DMS153 treated with DMSO at 0.1 percent for 48 hours (cell line): ENCODE measurements at regions not wholly inside any gene's neighbourhood (a gene's known extent, or its start where the extent isn't known, plus 50 kb on each side); places are given as distances from the start of the nearest gene placed in this dataset.

Experiments used
- DNase-seq: peaks from one replicate; lab custom pipeline; 2025; ENCODE audit not compliant: unreplicated experiment; lab: John Stamatoyannopoulos, UW

DNA sequence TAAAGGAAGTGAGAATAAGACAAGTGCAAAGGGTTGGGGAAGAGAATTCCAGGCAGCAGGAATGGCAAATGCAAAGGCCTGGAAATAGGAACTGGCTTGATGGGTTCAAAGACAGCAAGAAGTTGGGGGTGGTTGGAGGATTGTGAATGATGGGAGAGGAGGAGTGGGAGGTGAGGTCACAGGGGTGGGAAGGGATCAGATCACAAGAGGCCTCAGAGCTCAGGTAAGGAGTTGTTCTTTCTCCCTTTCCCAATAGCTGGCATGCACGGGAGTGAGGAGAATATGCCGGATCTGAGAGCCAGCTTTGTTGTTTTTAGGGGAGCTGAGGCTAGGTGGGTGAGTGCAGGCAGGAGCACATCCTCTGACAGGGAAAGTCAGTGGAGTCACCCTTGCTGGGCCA lies 94.0 kb upstream of the RAB3GAP2 start:
- DNase-seq = no peak

DNA sequence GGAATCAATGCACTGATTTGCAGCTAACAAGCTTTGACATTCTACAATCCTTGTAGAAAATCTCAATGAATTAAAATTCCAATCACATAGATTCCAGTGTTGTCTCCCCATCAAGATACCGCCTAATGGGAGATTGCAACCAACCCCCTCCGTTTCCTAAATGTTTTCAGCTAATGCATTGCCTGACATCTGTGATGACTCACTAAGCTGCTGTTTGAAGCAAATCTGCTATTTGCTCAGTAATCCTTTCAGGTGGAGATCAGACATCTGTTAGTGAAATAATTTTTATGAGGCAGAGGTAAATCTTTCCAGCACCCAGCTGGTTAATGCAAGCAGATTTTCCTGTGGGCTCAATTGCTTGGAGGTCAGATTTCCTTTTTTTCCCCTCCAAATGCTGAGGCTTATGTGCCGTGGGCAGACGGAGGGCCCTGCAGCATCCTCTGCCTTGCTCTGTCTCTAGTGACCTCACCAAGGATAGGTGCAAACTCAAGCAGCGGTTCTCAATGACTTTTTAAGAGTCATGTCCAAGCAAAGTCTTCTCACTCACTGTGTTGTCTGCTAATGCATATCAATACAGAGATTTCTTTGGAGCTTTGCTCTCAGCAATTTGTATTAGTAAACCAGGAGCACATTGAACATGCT lies 91.1 kb upstream of the RAB3GAP2 start:
- no peak for DNase-seq

- no peak for DNase-seq
Observed at GRCh38 chr1:220356981-220357850, 85.0 kb upstream of the RAB3GAP2 start.

GRCh38 chr1:220353229-220354012 lies 81.2 kb upstream of the RAB3GAP2 start:
- no peak for DNase-seq

GRCh38 chr1:220348211-220348610 lies 76.0 kb upstream of the RAB3GAP2 start:
- DNase-seq = no peak

DNA sequence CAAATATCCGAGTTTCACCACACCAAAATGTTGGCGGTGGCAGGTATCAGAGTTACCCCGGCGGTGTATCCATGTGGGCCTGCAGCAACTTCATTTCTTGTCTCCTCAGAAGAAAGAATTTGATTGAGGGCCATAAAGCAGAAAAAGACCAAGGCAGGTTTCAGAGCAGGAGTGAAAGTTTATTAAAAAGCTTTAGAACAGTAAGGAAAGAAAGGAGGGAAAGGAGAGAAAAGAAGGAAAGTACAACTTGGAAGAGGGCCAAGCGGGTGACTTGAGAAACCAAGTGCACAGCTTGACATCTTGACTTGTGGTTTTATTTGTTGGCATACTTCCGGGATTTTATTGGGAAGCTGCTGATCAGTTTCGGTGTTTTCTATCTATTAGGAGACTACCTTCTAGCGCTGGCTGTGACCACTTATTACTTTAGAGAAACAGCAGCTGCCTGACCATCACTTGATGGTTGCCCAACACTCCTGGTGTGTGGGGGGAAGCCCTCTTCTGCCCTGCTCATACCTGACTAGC lies 75.5 kb upstream of the RAB3GAP2 start:
- no peak for DNase-seq

- no peak for DNase-seq
Observed at GRCh38 chr1:220344745-220345144, 72.5 kb upstream of the RAB3GAP2 start.

GRCh38 chr1:220342853-220343252 lies 70.6 kb upstream of the RAB3GAP2 start:
- no peak for DNase-seq

DNA sequence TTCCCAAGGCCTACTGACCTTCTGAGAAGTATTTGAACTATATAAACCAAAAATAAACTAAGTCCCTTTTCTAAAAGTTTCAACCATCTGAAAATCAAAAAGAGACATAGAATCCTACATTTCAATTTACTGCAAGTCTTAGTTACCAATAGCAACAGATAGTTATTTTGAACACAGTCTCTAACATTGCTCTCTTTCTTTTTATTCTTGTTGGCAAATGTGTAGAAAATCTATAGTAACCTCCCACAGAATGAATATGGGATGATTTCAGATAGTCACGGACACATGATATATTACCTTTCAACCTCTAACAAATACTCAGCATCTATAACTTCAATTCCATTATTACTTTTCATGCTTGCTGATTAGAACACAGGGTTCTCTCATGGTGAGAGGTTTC lies 68.9 kb upstream of the RAB3GAP2 start:
- DNase-seq = no peak

DNA sequence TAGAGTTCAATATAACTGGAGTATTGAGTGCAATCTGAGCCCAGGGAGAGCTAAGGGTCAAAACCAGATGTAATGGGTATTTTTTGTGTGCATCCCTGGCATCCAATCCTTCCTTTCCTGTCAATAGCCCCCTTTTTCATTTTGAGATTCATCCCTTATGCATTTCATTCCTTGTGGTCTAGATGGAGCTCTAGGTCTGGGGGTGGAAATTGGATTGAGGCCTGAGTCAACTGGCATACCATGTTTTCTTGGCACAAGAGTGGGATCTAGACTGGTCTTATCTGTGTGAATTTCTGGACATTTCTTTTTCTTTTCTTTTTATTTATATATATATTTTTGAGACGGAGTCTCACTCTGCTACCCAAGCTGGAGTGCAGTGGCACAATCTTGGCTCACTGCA lies 67.3 kb upstream of the RAB3GAP2 start:
- DNase-seq = no peak

DNA sequence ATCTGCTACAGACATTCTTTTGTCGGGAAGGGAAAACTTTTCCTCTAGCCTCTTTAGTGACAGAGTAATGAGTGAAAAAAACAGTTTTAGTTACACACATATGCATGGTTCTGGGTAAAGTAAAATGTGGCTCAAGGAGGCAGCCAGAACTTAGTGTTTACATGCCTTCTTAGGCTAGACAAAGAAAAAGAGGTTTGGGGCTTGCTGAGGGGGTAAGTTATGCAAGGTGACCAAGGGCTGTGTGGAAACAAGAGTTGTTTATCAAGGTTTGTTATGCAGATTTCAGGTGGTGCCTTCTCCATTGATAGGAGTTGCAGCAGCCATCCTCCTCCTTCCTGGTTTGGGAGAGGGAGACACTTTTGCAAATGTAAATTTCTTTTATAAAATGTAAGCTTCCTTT lies 66.5 kb upstream of the RAB3GAP2 start:
- no peak for DNase-seq

GRCh38 chr1:220336391-220337031 lies 64.3 kb upstream of the RAB3GAP2 start:
- DNase-seq = no peak

GRCh38 chr1:220335668-220336067 lies 63.4 kb upstream of the RAB3GAP2 start:
- no peak for DNase-seq

GRCh38 chr1:220331318-220331717 lies 59.1 kb upstream of the RAB3GAP2 start:
- no peak for DNase-seq

DNA sequence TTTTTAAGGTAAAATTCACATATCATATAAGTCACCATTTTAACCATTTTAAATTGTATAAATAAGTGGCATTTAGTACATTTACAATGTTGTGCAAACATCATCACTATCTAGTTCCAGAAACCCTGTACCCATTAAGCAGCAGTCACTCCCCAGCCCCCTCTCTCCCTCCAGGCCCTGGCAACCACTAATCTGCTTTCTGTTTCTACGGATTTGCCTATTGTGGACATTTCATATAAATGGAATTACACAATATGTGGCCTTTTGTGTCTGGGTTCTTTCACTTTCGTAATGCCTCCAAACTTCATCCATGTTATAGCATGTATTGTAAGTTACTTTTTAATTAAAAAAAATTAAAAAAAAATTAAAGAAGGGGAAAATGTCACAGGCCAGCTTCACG lies 58.0 kb upstream of the RAB3GAP2 start:
- DNase-seq = no peak

GRCh38 chr1:220327106-220327505 lies 54.9 kb upstream of the RAB3GAP2 start:
- DNase-seq = no peak

GRCh38 chr1:220326578-220326977 lies 54.3 kb upstream of the RAB3GAP2 start:
- no peak for DNase-seq

DNA sequence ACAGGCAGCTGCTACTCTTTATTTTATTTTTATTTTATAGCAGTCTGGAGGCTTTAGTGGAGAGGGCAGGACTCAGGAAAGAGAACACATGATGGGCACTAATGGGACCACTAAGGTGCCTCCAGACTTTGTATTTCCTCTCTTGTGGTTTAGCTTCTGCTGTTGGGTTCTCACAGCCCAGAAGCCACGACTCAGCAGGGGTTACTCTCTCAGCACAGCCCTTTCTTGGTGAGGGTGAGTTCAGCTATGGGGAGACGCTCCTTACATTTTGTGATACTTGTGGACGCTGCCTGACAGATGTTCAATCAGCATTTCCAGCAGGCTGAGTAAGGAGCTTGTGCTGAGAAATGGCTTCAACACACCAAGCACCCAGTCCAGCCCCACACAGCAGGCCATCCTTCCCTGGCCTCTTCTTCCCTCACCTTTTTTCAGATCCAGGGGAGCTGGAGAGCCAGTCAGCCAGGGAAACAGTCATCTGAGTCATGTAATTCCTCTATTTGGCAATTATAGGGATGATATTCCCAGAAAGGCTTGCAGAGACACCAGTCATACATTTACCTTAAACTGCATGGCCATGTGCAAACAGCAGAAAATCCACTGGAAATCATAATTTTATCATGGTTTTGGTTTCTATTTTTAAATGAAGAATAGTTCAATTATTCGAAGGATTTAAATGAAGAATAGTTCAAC lies 53.2 kb upstream of the RAB3GAP2 start:
- DNase-seq = no peak

GRCh38 chr1:220323717-220324116 lies 51.5 kb upstream of the RAB3GAP2 start:
- no peak for DNase-seq

DNA sequence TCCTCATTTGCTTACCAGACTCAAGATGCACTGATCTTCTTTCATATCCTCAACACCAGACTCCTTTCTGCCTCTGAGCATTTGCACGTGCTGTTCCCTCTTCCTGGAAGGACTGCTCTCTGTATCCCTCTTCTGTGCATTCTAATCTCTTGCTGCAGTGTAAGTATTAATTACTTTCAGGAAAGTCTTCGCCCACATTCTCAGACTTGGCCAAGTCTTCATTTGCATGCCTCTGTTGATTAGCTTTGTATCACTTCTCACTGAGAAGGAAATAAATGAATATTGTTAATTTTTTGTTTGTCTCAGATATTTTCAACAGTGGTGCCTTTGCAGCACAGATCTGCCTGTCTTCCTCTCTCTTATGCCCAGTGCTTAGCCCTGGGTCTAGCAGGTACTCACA lies 50.3 kb upstream of the RAB3GAP2 start:
- DNase-seq = no peak
